ENCODE measurements at regions not wholly inside any gene's neighbourhood (a gene's known extent, or its start where the extent isn't known, plus 50 kb on each side); places are given as distances from the start of the nearest gene placed in this dataset.
"Not testable (repeated sequence)": the region's sequence is repeated elsewhere in the genome, so short reads cannot be mapped to it uniquely, and the experiment has no call there.

DNA sequence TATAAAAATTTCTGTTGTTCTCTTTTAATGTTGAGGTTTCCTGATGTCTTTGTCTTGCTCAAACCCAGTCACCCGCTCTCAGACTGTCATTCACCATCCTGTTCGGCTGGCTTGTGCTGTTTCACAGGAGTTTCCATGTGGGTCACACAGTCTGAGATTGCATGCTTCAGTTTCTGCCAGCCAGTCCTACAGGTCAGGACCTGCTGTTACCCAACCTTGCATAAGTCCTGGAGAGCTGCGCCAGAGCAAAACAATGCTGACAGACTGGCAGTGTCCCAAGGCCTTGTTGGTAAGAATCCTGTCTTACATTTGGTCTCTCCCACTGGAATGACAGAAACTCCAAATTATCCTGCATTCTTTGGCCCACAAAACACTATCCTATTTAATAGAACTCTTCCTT, 340.0 kb upstream of the SLITRK5 start:
- Histone ChIP-seq H3K9me3 (ENCODE audit: control insufficient read depth, insufficient read depth, low read length) (no peaks in the 10 kb centered on the region), H3K27me3 (ENCODE audit: control insufficient read depth, insufficient read depth, low read length) (no peaks in the 10 kb centered on the region), H3K27ac (ENCODE audit: low read depth, low read length) (no peak overlapping the region), H3K4me3 (ENCODE audit: low read depth, low read length) (no peak overlapping the region)
- DNase-seq (ENCODE audit: low read depth, low spot score) = no peak
- POLR2A ChIA-PET = no interaction called here
- TF ChIP-seq, protein P1, sequence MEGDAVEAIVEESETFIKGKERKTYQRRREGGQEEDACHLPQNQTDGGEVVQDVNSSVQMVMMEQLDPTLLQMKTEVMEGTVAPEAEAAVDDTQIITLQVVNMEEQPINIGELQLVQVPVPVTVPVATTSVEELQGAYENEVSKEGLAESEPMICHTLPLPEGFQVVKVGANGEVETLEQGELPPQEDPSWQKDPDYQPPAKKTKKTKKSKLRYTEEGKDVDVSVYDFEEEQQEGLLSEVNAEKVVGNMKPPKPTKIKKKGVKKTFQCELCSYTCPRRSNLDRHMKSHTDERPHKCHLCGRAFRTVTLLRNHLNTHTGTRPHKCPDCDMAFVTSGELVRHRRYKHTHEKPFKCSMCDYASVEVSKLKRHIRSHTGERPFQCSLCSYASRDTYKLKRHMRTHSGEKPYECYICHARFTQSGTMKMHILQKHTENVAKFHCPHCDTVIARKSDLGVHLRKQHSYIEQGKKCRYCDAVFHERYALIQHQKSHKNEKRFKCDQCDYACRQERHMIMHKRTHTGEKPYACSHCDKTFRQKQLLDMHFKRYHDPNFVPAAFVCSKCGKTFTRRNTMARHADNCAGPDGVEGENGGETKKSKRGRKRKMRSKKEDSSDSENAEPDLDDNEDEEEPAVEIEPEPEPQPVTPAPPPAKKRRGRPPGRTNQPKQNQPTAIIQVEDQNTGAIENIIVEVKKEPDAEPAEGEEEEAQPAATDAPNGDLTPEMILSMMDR (IDR thresholded peaks at IDR 0.05; ENCODE audit: low read depth, low read length) = no peak
- CTCF ChIA-PET = no interaction called here

- H3K9me3 ChIP-seq (ENCODE audit: control insufficient read depth, insufficient read depth, low read length) = no peaks in the 10 kb centered on the region
- no peak for DNase-seq (ENCODE audit: low read depth, low spot score)
- no peak overlapping the region for H3K4me3 ChIP-seq (ENCODE audit: low read depth, low read length)
- no peak overlapping the region for H3K27ac ChIP-seq (ENCODE audit: low read depth, low read length)
- TF ChIP-seq, protein P1 (IDR thresholded peaks at IDR 0.05; ENCODE audit: low read depth, low read length) = no peak
- CTCF ChIA-PET = no interaction called here
- no peaks in the 10 kb centered on the region for H3K27me3 ChIP-seq (ENCODE audit: control insufficient read depth, insufficient read depth, low read length)
- POLR2A ChIA-PET = no interaction called here
Observed at GRCh38 chr13:87333599-87333998, 337.6 kb upstream of the SLITRK5 start.

DNA sequence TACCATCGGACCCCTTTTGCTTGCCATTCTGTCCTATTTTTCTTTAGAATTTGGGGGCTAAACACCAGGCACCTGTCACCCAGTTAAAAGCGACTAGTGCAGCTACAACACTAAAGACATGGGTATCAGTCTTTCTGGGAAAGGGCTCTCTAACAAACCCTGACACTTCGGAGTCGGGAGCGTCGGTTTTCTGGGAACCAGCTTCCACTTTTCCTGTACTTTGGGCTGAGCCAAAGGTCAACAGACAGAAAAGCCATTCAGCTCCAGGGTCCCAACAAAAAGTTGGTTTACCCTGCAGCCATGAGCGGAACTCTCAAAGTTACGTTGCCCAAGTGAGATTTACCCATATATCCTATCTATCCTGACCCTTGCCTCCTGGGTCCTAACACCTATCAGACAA, 337.0 kb upstream of the SLITRK5 start:
- no peak for DNase-seq (ENCODE audit: low read depth, low spot score)
- Histone ChIP-seq H3K27me3 (ENCODE audit: control insufficient read depth, insufficient read depth, low read length) (no peaks in the 10 kb centered on the region), H3K9me3 (ENCODE audit: control insufficient read depth, insufficient read depth, low read length) (no peaks in the 10 kb centered on the region), H3K27ac (ENCODE audit: low read depth, low read length) (no peak overlapping the region), H3K4me3 (ENCODE audit: low read depth, low read length) (no peak overlapping the region)
- CTCF ChIA-PET = no interaction called here
- TF ChIP-seq, protein P1 (IDR thresholded peaks at IDR 0.05; ENCODE audit: low read depth, low read length) = no peak
- POLR2A ChIA-PET = no interaction called here

GRCh38 chr13:87336346-87336889, 334.8 kb upstream of the SLITRK5 start:
- H3K9me3 ChIP-seq (ENCODE audit: control insufficient read depth, insufficient read depth, low read length); DNase-seq (ENCODE audit: low read depth, low spot score); H3K27me3 ChIP-seq (ENCODE audit: control insufficient read depth, insufficient read depth, low read length); CTCF ChIA-PET; H3K27ac ChIP-seq (ENCODE audit: low read depth, low read length); POLR2A ChIA-PET; H3K4me3 ChIP-seq (ENCODE audit: low read depth, low read length): not testable (repeated sequence)

DNA sequence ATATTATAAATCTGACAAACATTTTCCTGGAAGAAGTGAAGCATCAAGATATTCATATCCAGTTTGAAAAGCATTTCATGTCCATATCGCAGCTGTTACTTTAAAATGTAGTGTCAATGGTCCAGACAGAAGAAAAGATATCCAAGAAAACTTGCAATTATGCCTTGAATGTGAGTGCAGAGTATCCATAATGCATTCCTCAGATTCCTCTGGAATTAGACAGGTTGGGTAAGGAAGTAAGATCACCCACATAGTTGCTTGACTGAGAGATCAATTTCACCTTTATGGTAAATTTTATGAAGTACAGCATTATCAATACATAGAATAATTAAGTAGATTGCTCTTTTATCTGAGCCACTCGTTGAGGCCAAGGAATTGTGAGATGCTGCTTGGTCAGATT, 327.0 kb upstream of the SLITRK5 start:
- CTCF ChIA-PET = no interaction called here
- Histone ChIP-seq H3K4me3 (ENCODE audit: low read depth, low read length) (no peak overlapping the region), H3K27me3 (ENCODE audit: control insufficient read depth, insufficient read depth, low read length) (no peaks in the 10 kb centered on the region), H3K27ac (ENCODE audit: low read depth, low read length) (no peak overlapping the region), H3K9me3 (ENCODE audit: control insufficient read depth, insufficient read depth, low read length) (no peaks in the 10 kb centered on the region)
- POLR2A ChIA-PET = no interaction called here
- TF ChIP-seq, protein P1 (IDR thresholded peaks at IDR 0.05; ENCODE audit: low read depth, low read length) = no peak
- no peak for DNase-seq (ENCODE audit: low read depth, low spot score)

GRCh38 chr13:87355451-87355850, 315.7 kb upstream of the SLITRK5 start:
- no peak for DNase-seq (ENCODE audit: low read depth, low spot score)
- TF ChIP-seq, protein P1 (IDR thresholded peaks at IDR 0.05; ENCODE audit: low read depth, low read length) = no peak
- H3K9me3 ChIP-seq (ENCODE audit: control insufficient read depth, insufficient read depth, low read length) = no peaks in the 10 kb centered on the region; the same call in 1 of the 2 replicates
- ChIA-PET CTCF (no interaction called here), POLR2A (no interaction called here)
- H3K27me3 ChIP-seq (ENCODE audit: control insufficient read depth, insufficient read depth, low read length) = no peaks in the 10 kb centered on the region
- H3K4me3 ChIP-seq (ENCODE audit: low read depth, low read length) = no peak overlapping the region
- no peak overlapping the region for H3K27ac ChIP-seq (ENCODE audit: low read depth, low read length)
